HCT116 (cell line): ENCODE measurements at regions not wholly inside any gene's neighbourhood (a gene's known extent, or its start where the extent isn't known, plus 50 kb on each side); places are given as distances from the start of the nearest gene placed in this dataset.

Experiments
- CEBPB ChIP-seq: IDR thresholded peaks from 2 replicates; pipeline ENCODE4 v1.6.1; 2012; ENCODE audit warnings: low read depth
- EZH2 ChIP-seq: fragments of 200-600 bp; sonication (generic); IDR thresholded peaks from 2 replicates; pipeline ENCODE4 v1.6.1; 2017; ENCODE audit warnings: antibody characterized with exemption, mixed run types
- FOSL1 ChIP-seq: IDR thresholded peaks from 2 replicates; pipeline ENCODE4 v1.6.1; 2012; ENCODE audit warnings: low read depth
- POLR2A ChIP-seq: IDR thresholded peaks from 2 replicates; pipeline ENCODE4 v1.7.0; 2011; ENCODE audit warnings: borderline replicate concordance; ENCODE audit not compliant: insufficient read depth, insufficient read length; ENCODE audit errors: extremely low read depth
- RAD21 ChIP-seq: IDR thresholded peaks from 2 replicates; pipeline ENCODE4 v1.6.1; 2012; ENCODE audit warnings: low read depth, mild to moderate bottlenecking
- SIN3A ChIP-seq: IDR thresholded peaks from 2 replicates; pipeline ENCODE4 v1.6.1; 2012; ENCODE audit warnings: low read depth
- YY1 ChIP-seq: IDR thresholded peaks from 2 replicates; pipeline ENCODE4 v1.6.1; 2011; ENCODE audit warnings: low read length, low read depth, moderate library complexity, mild to moderate bottlenecking; ENCODE audit not compliant: insufficient replicate concordance; ENCODE audit errors: extremely low read depth
- ZNF274 ChIP-seq: fragments of 200-500 bp; sonication (Bioruptor generic); IDR thresholded peaks from 2 replicates; pipeline ENCODE4 v1.6.1; 2014; ENCODE audit warnings: mild to moderate bottlenecking, low read depth, low read length, inconsistent platforms
- TF ChIP-seq, protein P1 (sequence below): IDR thresholded peaks from 2 replicates; pipeline ENCODE4 v1.6.1; 2011; ENCODE audit warnings: mild to moderate bottlenecking, low read length, moderate library complexity; ENCODE audit not compliant: insufficient replicate concordance; ENCODE audit errors: extremely low read depth
- TF ChIP-seq, protein P2 (sequence below), 3 experiments: fragments of 200-600 bp in 1 of 3; sonication (generic) in 1 of 3; IDR thresholded peaks in 2 of 3; conservative IDR thresholded peaks in 1 of 3; 2 replicates each; pipeline ENCODE4 v1.5.1; 2012 to 2017; ENCODE audit warnings: low read depth in 2 of 3, low read length in 2 of 3, antibody characterized with exemption in 1 of 3, borderline replicate concordance in 1 of 3, control low read depth in 1 of 3, mild to moderate bottlenecking in 1 of 3, mixed read lengths in 1 of 3, mixed run types in 1 of 3, moderate library complexity in 1 of 3; ENCODE audit not compliant: insufficient read depth in 1 of 3
- TF ChIP-seq, protein P3 (sequence below): IDR thresholded peaks from 2 replicates; pipeline ENCODE4 v1.6.1; 2012
- TF ChIP-seq, protein P4 (sequence below): IDR thresholded peaks from 2 replicates; pipeline ENCODE4 v1.6.1; 2012

DNA sequence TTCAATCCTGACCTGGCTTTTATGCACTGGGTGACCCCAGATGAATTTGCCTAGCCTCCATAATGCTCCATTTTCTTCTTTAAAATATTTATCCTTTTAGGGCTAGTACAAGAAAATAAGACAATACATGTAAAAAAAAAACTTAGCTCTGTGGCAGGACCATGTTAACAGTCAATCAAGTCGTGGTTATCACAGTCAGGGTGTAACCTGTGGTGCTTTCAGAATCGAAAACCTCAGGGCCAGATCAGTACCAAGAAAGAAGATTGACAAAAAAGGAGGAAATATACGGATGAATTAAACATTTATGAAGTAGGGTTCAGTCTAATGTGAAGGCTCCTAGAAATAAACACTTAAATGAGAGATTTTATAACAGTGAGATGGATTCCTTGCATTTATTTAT lies 347.2 kb upstream of the MAF start:
- TF ChIP-seq CEBPB (no peak), YY1 (no peak), RAD21 (no peak), POLR2A (no peak), SIN3A (no peak), ZNF274 (no peak), FOSL1 (no peak), EZH2 (no peak)
- TF ChIP-seq, protein P1, sequence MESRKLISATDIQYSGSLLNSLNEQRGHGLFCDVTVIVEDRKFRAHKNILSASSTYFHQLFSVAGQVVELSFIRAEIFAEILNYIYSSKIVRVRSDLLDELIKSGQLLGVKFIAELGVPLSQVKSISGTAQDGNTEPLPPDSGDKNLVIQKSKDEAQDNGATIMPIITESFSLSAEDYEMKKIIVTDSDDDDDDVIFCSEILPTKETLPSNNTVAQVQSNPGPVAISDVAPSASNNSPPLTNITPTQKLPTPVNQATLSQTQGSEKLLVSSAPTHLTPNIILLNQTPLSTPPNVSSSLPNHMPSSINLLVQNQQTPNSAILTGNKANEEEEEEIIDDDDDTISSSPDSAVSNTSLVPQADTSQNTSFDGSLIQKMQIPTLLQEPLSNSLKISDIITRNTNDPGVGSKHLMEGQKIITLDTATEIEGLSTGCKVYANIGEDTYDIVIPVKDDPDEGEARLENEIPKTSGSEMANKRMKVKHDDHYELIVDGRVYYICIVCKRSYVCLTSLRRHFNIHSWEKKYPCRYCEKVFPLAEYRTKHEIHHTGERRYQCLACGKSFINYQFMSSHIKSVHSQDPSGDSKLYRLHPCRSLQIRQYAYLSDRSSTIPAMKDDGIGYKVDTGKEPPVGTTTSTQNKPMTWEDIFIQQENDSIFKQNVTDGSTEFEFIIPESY: no peak
- TF ChIP-seq, protein P2, sequence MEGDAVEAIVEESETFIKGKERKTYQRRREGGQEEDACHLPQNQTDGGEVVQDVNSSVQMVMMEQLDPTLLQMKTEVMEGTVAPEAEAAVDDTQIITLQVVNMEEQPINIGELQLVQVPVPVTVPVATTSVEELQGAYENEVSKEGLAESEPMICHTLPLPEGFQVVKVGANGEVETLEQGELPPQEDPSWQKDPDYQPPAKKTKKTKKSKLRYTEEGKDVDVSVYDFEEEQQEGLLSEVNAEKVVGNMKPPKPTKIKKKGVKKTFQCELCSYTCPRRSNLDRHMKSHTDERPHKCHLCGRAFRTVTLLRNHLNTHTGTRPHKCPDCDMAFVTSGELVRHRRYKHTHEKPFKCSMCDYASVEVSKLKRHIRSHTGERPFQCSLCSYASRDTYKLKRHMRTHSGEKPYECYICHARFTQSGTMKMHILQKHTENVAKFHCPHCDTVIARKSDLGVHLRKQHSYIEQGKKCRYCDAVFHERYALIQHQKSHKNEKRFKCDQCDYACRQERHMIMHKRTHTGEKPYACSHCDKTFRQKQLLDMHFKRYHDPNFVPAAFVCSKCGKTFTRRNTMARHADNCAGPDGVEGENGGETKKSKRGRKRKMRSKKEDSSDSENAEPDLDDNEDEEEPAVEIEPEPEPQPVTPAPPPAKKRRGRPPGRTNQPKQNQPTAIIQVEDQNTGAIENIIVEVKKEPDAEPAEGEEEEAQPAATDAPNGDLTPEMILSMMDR (IDR thresholded peaks at IDR 0.05 in 2 of 3, conservative IDR thresholded peaks at IDR 0.05 in 1 of 3; ENCODE audit: borderline replicate concordance in 1 of 3, insufficient read depth in 1 of 3, low read depth in 2 of 3, low read length in 2 of 3): no peak
- TF ChIP-seq, protein P3, sequence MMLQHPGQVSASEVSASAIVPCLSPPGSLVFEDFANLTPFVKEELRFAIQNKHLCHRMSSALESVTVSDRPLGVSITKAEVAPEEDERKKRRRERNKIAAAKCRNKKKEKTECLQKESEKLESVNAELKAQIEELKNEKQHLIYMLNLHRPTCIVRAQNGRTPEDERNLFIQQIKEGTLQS: no peak
- TF ChIP-seq, protein P4, sequence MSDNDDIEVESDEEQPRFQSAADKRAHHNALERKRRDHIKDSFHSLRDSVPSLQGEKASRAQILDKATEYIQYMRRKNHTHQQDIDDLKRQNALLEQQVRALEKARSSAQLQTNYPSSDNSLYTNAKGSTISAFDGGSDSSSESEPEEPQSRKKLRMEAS: no peak
